ENCODE measurements at regions not wholly inside any gene's neighbourhood (a gene's known extent, or its start where the extent isn't known, plus 50 kb on each side); places are given as distances from the start of the nearest gene placed in this dataset.

DNA sequence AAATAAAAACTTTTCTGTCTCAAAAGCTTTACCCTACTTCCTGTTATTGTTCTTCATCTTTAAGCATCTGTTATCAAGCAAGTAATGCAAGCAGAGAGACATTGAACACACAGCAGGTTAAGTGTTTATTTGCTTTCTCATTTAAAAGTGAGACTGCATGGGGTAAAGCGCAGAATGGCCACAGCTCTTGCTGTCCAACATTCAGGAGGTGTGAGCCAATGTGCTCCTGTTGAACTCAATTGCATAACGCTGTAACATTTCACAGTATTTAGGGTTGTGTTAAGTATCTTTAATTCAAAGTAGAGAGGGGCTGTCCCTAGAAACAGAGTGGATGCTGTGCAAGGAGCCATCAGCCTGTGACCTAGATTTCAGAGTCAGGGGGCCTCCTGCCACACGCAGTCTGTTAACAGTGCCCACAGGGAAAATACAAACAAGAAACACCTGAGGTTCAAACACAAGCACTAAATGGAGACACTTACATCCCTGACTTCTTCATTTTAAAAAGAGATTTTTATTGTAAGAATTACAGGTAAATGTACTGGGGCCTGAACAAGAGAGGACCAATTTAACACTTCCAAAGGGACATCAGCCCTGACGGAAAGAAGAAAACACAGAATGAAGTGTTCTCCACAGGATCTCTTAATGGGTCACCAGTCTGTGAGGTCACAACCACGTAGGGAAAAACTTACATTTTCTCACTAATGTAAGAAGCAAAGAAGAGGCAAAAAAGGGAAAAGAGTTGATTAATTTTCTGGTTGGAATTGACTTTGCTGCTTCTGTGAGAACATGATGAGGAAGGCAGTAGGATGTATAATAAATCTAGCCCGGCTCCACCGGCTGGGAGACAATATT lies 815.1 kb downstream of the VGLL3 start:
- H3K4me1 ChIP-seq (ENCODE audit: control insufficient read depth, insufficient read depth, low read length), result no peaks in the 10 kb centered on the region
- no peak overlapping the region for H3K4me3 ChIP-seq
- FAIRE-seq (no peak), DNase-seq (ENCODE audit: low read depth, low spot score) (no peak), ATAC-seq (no peak)
- H3K36me3 ChIP-seq (ENCODE audit: control insufficient read depth in 2 of 2, insufficient read depth in 2 of 2, low read length in 1 of 2), result no peaks in the 10 kb centered on the region
- ChIA-PET POLR2A (no interaction called here), CTCF (interaction anchor here (0.6 kb wide), 1 partner anchor 55 kb away, joined by 3 read pairs; no protein-coding TSS in a partner anchor), SMC1A (ENCODE audit: uncharacterized antibody, unreplicated experiment) (interaction anchor here (1.5 to 1.6 kb wide), 2 partner anchors 9 to 21 kb away, joined by 3 to 4 read pairs; no protein-coding TSS in a partner anchor), RAD21 (ENCODE audit: unreplicated experiment) (no interaction called here)
- no peak overlapping the region for H3K9ac ChIP-seq (ENCODE audit: control insufficient read depth, insufficient read depth, low read length)
- H3K4me2 ChIP-seq (ENCODE audit: control insufficient read depth, insufficient read depth), result no peak overlapping the region
- no peaks in the 10 kb centered on the region for H3K9me3 ChIP-seq (replicated peaks; ENCODE audit: control insufficient read depth, insufficient read depth, low read length)
- in situ Hi-C loops (cut with MboI) (no loop called here), intact Hi-C loops (cut with micrococcal nuclease; ENCODE audit: unreplicated experiment) (no loop called here)
- H3K27me3 ChIP-seq (replicated peaks in 1 of 2; ENCODE audit: control insufficient read depth in 2 of 2, insufficient read depth in 2 of 2, low read length in 1 of 2), result no peaks in the 10 kb centered on the region
- no TSS peak for BruUV-seq (replicated peaks)
- no peak overlapping the region for H3K27ac ChIP-seq (ENCODE audit: control insufficient read depth, insufficient read depth)
- no peak overlapping the region for H2AFZ ChIP-seq (ENCODE audit: control insufficient read depth, low read depth, low read length)
- H3K79me2 ChIP-seq (ENCODE audit: control insufficient read depth, insufficient read depth, low read length), result no peaks in the 10 kb centered on the region
- TF ChIP-seq STAT3 (IDR thresholded peaks at IDR 0.05; ENCODE audit: low read depth, low read length), result no peak
- TF ChIP-seq TCF7 (IDR thresholded peaks at IDR 0.05; ENCODE audit: borderline replicate concordance), result no peak
- no peak for TF ChIP-seq PKNOX1 (IDR thresholded peaks at IDR 0.05)
- no peak for TF ChIP-seq PML (IDR thresholded peaks at IDR 0.05; ENCODE audit: low read length)
- TF ChIP-seq SKIL (IDR thresholded peaks at IDR 0.05; ENCODE audit: low read depth, poor library complexity, severe bottlenecking), result no peak
- TF ChIP-seq SIX5 (IDR thresholded peaks at IDR 0.05; ENCODE audit: low read depth, low read length, severe bottlenecking), result no peak
- TF ChIP-seq JUND (IDR thresholded peaks at IDR 0.05; ENCODE audit: low read depth, low read length), result no peak
- TF ChIP-seq, protein P1, sequence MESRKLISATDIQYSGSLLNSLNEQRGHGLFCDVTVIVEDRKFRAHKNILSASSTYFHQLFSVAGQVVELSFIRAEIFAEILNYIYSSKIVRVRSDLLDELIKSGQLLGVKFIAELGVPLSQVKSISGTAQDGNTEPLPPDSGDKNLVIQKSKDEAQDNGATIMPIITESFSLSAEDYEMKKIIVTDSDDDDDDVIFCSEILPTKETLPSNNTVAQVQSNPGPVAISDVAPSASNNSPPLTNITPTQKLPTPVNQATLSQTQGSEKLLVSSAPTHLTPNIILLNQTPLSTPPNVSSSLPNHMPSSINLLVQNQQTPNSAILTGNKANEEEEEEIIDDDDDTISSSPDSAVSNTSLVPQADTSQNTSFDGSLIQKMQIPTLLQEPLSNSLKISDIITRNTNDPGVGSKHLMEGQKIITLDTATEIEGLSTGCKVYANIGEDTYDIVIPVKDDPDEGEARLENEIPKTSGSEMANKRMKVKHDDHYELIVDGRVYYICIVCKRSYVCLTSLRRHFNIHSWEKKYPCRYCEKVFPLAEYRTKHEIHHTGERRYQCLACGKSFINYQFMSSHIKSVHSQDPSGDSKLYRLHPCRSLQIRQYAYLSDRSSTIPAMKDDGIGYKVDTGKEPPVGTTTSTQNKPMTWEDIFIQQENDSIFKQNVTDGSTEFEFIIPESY (IDR thresholded peaks at IDR 0.05), result no peak
- no peak for TF ChIP-seq CHD1 (IDR thresholded peaks at IDR 0.05; ENCODE audit: low read depth, low read length)
- TF ChIP-seq EED (IDR thresholded peaks at IDR 0.05; ENCODE audit: low read depth), result no peak
- 35% methylated on average over 7 of the region's 7 CpGs for WGBS (ENCODE audit: insufficient coverage, insufficient replicate concordance, low lambda C conversion rate, missing lambda C conversion rate)
- H4K20me1 ChIP-seq (ENCODE audit: control insufficient read depth, insufficient read depth), result no peaks in the 10 kb centered on the region
